ENCODE measurements at regions not wholly inside any gene's neighbourhood (a gene's known extent, or its start where the extent isn't known, plus 50 kb on each side); places are given as distances from the start of the nearest gene placed in this dataset.

DNA sequence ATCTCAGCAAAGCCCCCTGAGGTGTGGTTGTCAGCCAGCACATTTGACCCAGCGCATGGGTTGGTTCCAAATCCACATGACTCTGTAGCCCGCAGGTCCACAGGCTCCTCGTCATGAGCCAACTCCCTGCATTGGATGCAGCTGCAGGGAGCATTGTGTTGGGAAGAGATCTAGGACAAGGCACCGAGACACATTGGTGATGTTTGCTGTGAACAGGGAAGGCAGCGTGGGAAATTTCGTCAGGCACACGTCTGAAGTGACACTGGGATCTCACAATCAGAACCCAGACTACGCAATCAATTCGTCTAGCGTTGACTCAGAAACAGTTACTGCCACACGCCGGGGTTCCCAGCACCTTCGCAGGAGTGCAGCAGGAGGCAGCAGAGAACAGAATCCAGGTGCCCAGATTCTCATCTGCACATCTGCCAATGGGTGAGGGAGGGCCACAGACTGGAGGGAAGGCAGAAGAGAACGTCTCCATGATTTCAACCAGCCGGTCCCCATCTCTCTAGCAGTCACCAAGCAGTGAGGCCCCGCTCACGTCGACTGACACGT is 177.0 kb downstream of the TTLL2 start (continued):
- TF ChIP-seq AGO2 (optimal IDR thresholded peaks at IDR 0.05; ENCODE audit: low read depth, low read length) (no peak), ZFP36L2 (CRISPR knock-in tag; IDR thresholded peaks at IDR 0.05) (no peak), NFRKB (IDR thresholded peaks at IDR 0.05) (no peak), KLF16 (CRISPR knock-in tag; IDR thresholded peaks at IDR 0.05) (0 out of 4 replicates have a peak, but pooled peaks of 1 of the 2 experiments have one; percentile 36), HOXD1 (CRISPR knock-in tag; IDR thresholded peaks at IDR 0.05) (no peak), ZNF264 (CRISPR knock-in tag; IDR thresholded peaks at IDR 0.05) (no peak), YEATS2 (CRISPR knock-in tag; IDR thresholded peaks at IDR 0.05; ENCODE audit: borderline replicate concordance) (no peak), ZKSCAN5 (CRISPR knock-in tag; IDR thresholded peaks at IDR 0.05) (no peak), ZSCAN20 (CRISPR knock-in tag; IDR thresholded peaks at IDR 0.05; ENCODE audit: borderline replicate concordance) (no peak), SIN3B (IDR thresholded peaks at IDR 0.05; ENCODE audit: low read length) (0 out of 2 replicates have a peak, but pooled peaks have one; percentile 32), ZFX (CRISPR knock-in tag; IDR thresholded peaks at IDR 0.05; ENCODE audit: low read depth) (no peak), TEAD2 (CRISPR knock-in tag; IDR thresholded peaks at IDR 0.05) (no peak), JARID2 (CRISPR knock-in tag; IDR thresholded peaks at IDR 0.05; ENCODE audit: insufficient replicate concordance) (no peak), ONECUT2 (CRISPR knock-in tag; IDR thresholded peaks at IDR 0.05) (no peak), ZNF547 (CRISPR knock-in tag; IDR thresholded peaks at IDR 0.05) (no peak), ZNF510 (CRISPR knock-in tag; IDR thresholded peaks at IDR 0.05; ENCODE audit: low read depth) (no peak), NFYB (CRISPR knock-in tag; IDR thresholded peaks at IDR 0.05) (no peak), ZNF557 (CRISPR knock-in tag; IDR thresholded peaks at IDR 0.05) (no peak), ZNF724P (CRISPR knock-in tag; IDR thresholded peaks at IDR 0.05; ENCODE audit: borderline replicate concordance) (no peak)
- TF ChIP-seq, protein P1, sequence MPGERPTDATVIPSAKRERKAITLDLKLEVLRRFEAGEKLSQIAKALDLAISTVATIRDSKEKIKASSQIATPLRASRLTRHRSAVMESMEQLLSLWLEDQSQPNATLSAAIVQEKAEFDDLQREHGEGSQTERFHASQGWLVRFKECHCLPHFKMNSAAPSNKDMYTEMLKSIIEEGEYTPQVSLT (CRISPR knock-in tag; IDR thresholded peaks at IDR 0.05; ENCODE audit: borderline replicate concordance, low read depth): no peak
- TF ChIP-seq, protein P2, sequence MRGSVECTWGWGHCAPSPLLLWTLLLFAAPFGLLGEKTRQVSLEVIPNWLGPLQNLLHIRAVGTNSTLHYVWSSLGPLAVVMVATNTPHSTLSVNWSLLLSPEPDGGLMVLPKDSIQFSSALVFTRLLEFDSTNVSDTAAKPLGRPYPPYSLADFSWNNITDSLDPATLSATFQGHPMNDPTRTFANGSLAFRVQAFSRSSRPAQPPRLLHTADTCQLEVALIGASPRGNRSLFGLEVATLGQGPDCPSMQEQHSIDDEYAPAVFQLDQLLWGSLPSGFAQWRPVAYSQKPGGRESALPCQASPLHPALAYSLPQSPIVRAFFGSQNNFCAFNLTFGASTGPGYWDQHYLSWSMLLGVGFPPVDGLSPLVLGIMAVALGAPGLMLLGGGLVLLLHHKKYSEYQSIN (CRISPR knock-in tag; IDR thresholded peaks at IDR 0.05; ENCODE audit: borderline replicate concordance): no peak
- TF ChIP-seq, protein P3, sequence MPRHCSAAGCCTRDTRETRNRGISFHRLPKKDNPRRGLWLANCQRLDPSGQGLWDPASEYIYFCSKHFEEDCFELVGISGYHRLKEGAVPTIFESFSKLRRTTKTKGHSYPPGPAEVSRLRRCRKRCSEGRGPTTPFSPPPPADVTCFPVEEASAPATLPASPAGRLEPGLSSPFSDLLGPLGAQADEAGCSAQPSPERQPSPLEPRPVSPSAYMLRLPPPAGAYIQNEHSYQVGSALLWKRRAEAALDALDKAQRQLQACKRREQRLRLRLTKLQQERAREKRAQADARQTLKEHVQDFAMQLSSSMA (CRISPR knock-in tag; IDR thresholded peaks at IDR 0.05): no peak
- TF ChIP-seq, protein P4, sequence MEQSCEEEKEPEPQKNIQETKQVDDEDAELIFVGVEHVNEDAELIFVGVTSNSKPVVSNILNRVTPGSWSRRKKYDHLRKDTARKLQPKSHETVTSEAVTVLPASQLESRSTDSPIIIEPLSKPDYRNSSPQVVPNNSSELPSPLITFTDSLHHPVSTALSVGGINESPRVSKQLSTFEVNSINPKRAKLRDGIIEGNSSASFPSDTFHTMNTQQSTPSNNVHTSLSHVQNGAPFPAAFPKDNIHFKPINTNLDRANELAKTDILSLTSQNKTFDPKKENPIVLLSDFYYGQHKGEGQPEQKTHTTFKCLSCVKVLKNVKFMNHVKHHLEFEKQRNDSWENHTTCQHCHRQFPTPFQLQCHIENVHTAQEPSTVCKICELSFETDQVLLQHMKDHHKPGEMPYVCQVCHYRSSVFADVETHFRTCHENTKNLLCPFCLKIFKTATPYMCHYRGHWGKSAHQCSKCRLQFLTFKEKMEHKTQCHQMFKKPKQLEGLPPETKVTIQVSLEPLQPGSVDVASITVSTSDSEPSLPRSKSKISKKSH (CRISPR knock-in tag; IDR thresholded peaks at IDR 0.05; ENCODE audit: borderline replicate concordance): no peak
- TF ChIP-seq, protein P5, sequence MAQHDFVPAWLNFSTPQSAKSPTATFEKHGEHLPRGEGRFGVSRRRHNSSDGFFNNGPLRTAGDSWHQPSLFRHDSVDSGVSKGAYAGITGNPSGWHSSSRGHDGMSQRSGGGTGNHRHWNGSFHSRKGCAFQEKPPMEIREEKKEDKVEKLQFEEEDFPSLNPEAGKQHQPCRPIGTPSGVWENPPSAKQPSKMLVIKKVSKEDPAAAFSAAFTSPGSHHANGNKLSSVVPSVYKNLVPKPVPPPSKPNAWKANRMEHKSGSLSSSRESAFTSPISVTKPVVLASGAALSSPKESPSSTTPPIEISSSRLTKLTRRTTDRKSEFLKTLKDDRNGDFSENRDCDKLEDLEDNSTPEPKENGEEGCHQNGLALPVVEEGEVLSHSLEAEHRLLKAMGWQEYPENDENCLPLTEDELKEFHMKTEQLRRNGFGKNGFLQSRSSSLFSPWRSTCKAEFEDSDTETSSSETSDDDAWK (CRISPR knock-in tag; IDR thresholded peaks at IDR 0.05): no peak
- TF ChIP-seq, protein P6, sequence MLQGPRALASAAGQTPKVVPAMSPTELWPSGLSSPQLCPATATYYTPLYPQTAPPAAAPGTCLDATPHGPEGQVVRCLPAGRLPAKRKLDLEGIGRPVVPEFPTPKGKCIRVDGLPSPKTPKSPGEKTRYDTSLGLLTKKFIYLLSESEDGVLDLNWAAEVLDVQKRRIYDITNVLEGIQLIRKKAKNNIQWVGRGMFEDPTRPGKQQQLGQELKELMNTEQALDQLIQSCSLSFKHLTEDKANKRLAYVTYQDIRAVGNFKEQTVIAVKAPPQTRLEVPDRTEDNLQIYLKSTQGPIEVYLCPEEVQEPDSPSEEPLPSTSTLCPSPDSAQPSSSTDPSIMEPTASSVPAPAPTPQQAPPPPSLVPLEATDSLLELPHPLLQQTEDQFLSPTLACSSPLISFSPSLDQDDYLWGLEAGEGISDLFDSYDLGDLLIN (CRISPR knock-in tag; IDR thresholded peaks at IDR 0.05; ENCODE audit: borderline replicate concordance): no peak
